GM12891 (cell line): ENCODE measurements at regions not wholly inside any gene's neighbourhood (a gene's known extent, or its start where the extent isn't known, plus 50 kb on each side); places are given as distances from the start of the nearest gene placed in this dataset.

ENCODE experiments used
- DNase-seq: peaks from one replicate; pipeline ENCODE4 v3.0.0; 2011; ENCODE audit warnings: low spot score; ENCODE audit not compliant: insufficient read length
- FAIRE-seq: peaks from 2 replicates; lab custom pipeline; 2011; peaks lifted over from hg19 to GRCh38; lab: Jason Lieb, UNC
- PAX5 ChIP-seq: IDR thresholded peaks from 2 replicates; pipeline ENCODE4 v1.6.1; 2011; ENCODE audit warnings: low read length, moderate library complexity, mild to moderate bottlenecking; ENCODE audit not compliant: insufficient read depth, severe bottlenecking
- POLR2A ChIP-seq: IDR thresholded peaks from 2 replicates; pipeline ENCODE4 v1.6.1; 2011; ENCODE audit warnings: low read depth, low read length, control low read depth
- POLR2AphosphoS5 ChIP-seq: IDR thresholded peaks from 2 replicates; pipeline ENCODE4 v1.6.1; 2011; ENCODE audit warnings: low read depth, low read length, control low read depth
- POU2F2 ChIP-seq: IDR thresholded peaks from 2 replicates; pipeline ENCODE4 v1.6.1; 2011; ENCODE audit warnings: low read depth, mild to moderate bottlenecking, control low read depth, low read length, moderate library complexity
- SPI1 ChIP-seq: IDR thresholded peaks from 2 replicates; pipeline ENCODE4 v1.6.1; 2011; ENCODE audit warnings: low read depth, low read length, control low read depth
- TAF1 ChIP-seq: IDR thresholded peaks from 2 replicates; pipeline ENCODE4 v1.6.1; 2011; ENCODE audit warnings: low read depth, low read length, control low read depth

GRCh38 chr13:97834250-97834649, 119.2 kb upstream of the IPO5 start:
- no peak for FAIRE-seq
- no peak for DNase-seq
- no peak for TF ChIP-seq TAF1
- TF ChIP-seq POLR2AphosphoS5: no peak
- no peak for TF ChIP-seq POLR2A
- no peak for TF ChIP-seq SPI1
- no peak for TF ChIP-seq PAX5
- TF ChIP-seq POU2F2: no peak

GRCh38 chr13:97843189-97843588, 110.3 kb upstream of the IPO5 start:
- DNase-seq (no peak), FAIRE-seq (no peak)
- TF ChIP-seq PAX5 (no peak), POLR2A (no peak), POLR2AphosphoS5 (no peak), POU2F2 (no peak), TAF1 (no peak), SPI1 (no peak)

- FAIRE-seq (no peak), DNase-seq (no peak)
- TF ChIP-seq PAX5 (no peak), SPI1 (no peak), POU2F2 (no peak), TAF1 (no peak)
Observed at GRCh38 chr13:97844151-97844550, 109.3 kb upstream of the IPO5 start.

GRCh38 chr13:97848886-97849285, 104.6 kb upstream of the IPO5 start:
- FAIRE-seq (no peak), DNase-seq (no peak)
- no peak for TF ChIP-seq POU2F2
- no peak for TF ChIP-seq POLR2A
- no peak for TF ChIP-seq POLR2AphosphoS5
- no peak for TF ChIP-seq PAX5
- TF ChIP-seq TAF1: no peak
- no peak for TF ChIP-seq SPI1

GRCh38 chr13:97849305-97849704, 104.2 kb upstream of the IPO5 start:
- no peak for DNase-seq
- no peak for FAIRE-seq
- TF ChIP-seq SPI1: peak; percentile 42
- no peak for TF ChIP-seq TAF1
- no peak for TF ChIP-seq POLR2A
- no peak for TF ChIP-seq POU2F2
- TF ChIP-seq POLR2AphosphoS5: no peak
- TF ChIP-seq PAX5: no peak

GRCh38 chr13:97851269-97851668, 102.2 kb upstream of the IPO5 start:
- FAIRE-seq (no peak), DNase-seq (no peak)
- TF ChIP-seq POLR2A (no peak), SPI1 (no peak), POU2F2 (no peak), TAF1 (no peak), POLR2AphosphoS5 (no peak)

- no peak for FAIRE-seq
- DNase-seq: no peak
- TF ChIP-seq PAX5: no peak
- TF ChIP-seq POLR2A: no peak
- no peak for TF ChIP-seq POLR2AphosphoS5
- no peak for TF ChIP-seq POU2F2
- no peak for TF ChIP-seq TAF1
- TF ChIP-seq SPI1: no peak
Observed at GRCh38 chr13:97852181-97852874, 101.1 kb upstream of the IPO5 start.

- TF ChIP-seq SPI1 (no peak), TAF1 (no peak), POU2F2 (no peak), POLR2A (no peak), POLR2AphosphoS5 (no peak), PAX5 (no peak)
- FAIRE-seq (no peak), DNase-seq (no peak)
Observed at GRCh38 chr13:97853550-97853949, 99.9 kb upstream of the IPO5 start.

- DNase-seq: no peak
- FAIRE-seq: peak; percentile 66
- TF ChIP-seq POU2F2 (0 out of 2 replicates have a peak, but pooled peaks have one; percentile 20), SPI1 (no peak)
Observed at GRCh38 chr13:97855570-97856303, 97.7 kb upstream of the IPO5 start.
